Panc1 (cell line): ENCODE measurements at regions not wholly inside any gene's neighbourhood (a gene's known extent, or its start where the extent isn't known, plus 50 kb on each side); places are given as distances from the start of the nearest gene placed in this dataset.

Experiments used
- ATAC-seq: fragments of 200-7000 bp; cut with Tn5 transposase; 2 replicates; pipeline ENCODE4 v1.9.1; 2020; ENCODE audit warnings: mild to moderate bottlenecking, moderate library complexity
- BruUV-seq: library from RNA; stranded (reverse); fragments of 400-500 nt; replicated peaks from 2 replicates; lab custom pipeline; 2021; lab: Mats Ljungman, UMichigan
- CTCF ChIA-PET: fragments of 300-600 bp; sonication (Branson Sonifier 250); formaldehyde crosslinking; loops from one replicate; lab custom pipeline; 2022; ENCODE audit warnings: antibody characterized with exemption; lab: Charles Lee
- POLR2A ChIA-PET: fragments of 300-600 bp; sonication (Branson Sonifier 250); formaldehyde crosslinking; loops from one replicate; lab custom pipeline; 2022; ENCODE audit warnings: antibody characterized with exemption; lab: Charles Lee
- DNase-seq: peaks from one replicate; pipeline ENCODE4 v3.0.0-alpha.2; 2010; ENCODE audit warnings: low read depth, low spot score
- H3K27ac ChIP-seq: 2 replicates; pipeline ENCODE4 v1.5.1; 2011; ENCODE audit warnings: mild to moderate bottlenecking, low read length, inconsistent platforms
- H3K27me3 ChIP-seq: fragments of 200-500 bp; sonication (Bioruptor generic); 2 replicates; pipeline ENCODE4 v1.6.0; 2014; ENCODE audit warnings: low read length, inconsistent platforms; ENCODE audit not compliant: control insufficient read depth, insufficient read depth
- H3K36me3 ChIP-seq: fragments of 200-500 bp; sonication (Bioruptor generic); 2 replicates; pipeline ENCODE4 v1.5.1; 2014; ENCODE audit warnings: inconsistent platforms, mild to moderate bottlenecking, low read length, moderate library complexity; ENCODE audit not compliant: control insufficient read depth, insufficient read depth
- H3K4me1 ChIP-seq: 2 replicates; pipeline ENCODE4 v1.5.1; 2011; ENCODE audit warnings: inconsistent platforms, mild to moderate bottlenecking, low read length, moderate library complexity; ENCODE audit not compliant: control insufficient read depth, insufficient read depth
- H3K4me3 ChIP-seq, 2 experiments: 2 replicates each; pipeline ENCODE4 v1.5.1; 2011 to 2012; ENCODE audit warnings: low read depth in 2 of 2, low read length in 2 of 2, mild to moderate bottlenecking in 2 of 2, inconsistent platforms in 1 of 2, moderate library complexity in 1 of 2
- H3K9me3 ChIP-seq: fragments of 200-500 bp; sonication (Bioruptor generic); 2 replicates; pipeline ENCODE4 v1.5.1; 2014; ENCODE audit warnings: low read depth, mild to moderate bottlenecking, inconsistent platforms, low read length, moderate library complexity; ENCODE audit not compliant: control insufficient read depth, insufficient read depth
- POLR2AphosphoS5 ChIP-seq: IDR thresholded peaks from 2 replicates; pipeline ENCODE4 v1.6.1; 2012; ENCODE audit warnings: mild to moderate bottlenecking, low read depth, low read length, moderate library complexity
- SIN3A ChIP-seq: IDR thresholded peaks from 2 replicates; pipeline ENCODE4 v1.6.1; 2012; ENCODE audit warnings: low read depth, mild to moderate bottlenecking, low read length, moderate library complexity, borderline replicate concordance; ENCODE audit not compliant: insufficient read depth
- TCF7L2 ChIP-seq: IDR thresholded peaks from 2 replicates; pipeline ENCODE4 v1.6.1; 2011; ENCODE audit warnings: mild to moderate bottlenecking, low read depth, low read length, inconsistent platforms
- in situ Hi-C: cut with HindIII; loops from 2 replicates; pipeline ENCODE4 v1.10.0; 2016; ENCODE audit warnings: low sequenced_read_pairs, low pct_unique_long_range_greater_than_20kb
- intact Hi-C: fragments of 100-400 bp; cut with micrococcal nuclease; formaldehyde crosslinking; loops from one replicate; pipeline ENCODE4 v1.10.0; 2022; ENCODE audit not compliant: unreplicated experiment
- TF ChIP-seq, protein P1 (sequence below): fragments of 450-650 bp; IDR thresholded peaks from 2 replicates; pipeline ENCODE4 v1.5.1; 2017; ENCODE audit warnings: mild to moderate bottlenecking
- TF ChIP-seq, protein P2 (sequence below), 2 experiments: IDR thresholded peaks; 2 replicates each; pipeline ENCODE4 v1.6.1; 2011 to 2012; ENCODE audit warnings: low read depth in 2 of 2, control low read depth in 1 of 2, low read length in 1 of 2, mild to moderate bottlenecking in 1 of 2, moderate library complexity in 1 of 2; ENCODE audit not compliant: insufficient read depth in 1 of 2

DNA sequence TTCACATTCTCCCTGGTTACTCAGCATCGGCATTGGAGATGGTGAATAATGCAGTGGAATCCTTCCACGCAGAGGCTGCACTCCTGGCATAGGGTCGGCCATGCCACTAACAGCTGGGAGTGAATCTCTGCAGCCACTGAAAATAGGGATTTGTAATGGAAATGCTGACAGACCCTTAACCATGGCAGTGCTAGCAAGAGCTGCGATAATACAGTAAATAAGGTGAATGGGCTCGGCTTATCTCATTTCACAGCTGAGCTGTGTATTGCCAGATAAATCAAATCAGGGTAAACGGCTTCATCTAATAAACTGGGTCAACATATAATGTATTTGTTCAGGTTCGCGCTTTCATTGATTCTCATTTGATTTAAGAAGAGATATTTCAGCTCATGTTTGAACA, 156.8 kb downstream of the SLC35B3 start:
- Histone ChIP-seq H3K9me3 (no peaks in the 10 kb centered on the region), H3K27ac (no peak overlapping the region), H3K4me3 (no peak overlapping the region), H3K27me3 (no peaks in the 10 kb centered on the region; the same call in 1 of the 2 replicates), H3K36me3 (no peaks in the 10 kb centered on the region), H3K4me1 (no peaks in the 10 kb centered on the region)
- intact Hi-C loops (no loop called here), in situ Hi-C loops (no loop called here)
- ChIA-PET CTCF (no interaction called here), POLR2A (no interaction called here)
- TF ChIP-seq, protein P1, sequence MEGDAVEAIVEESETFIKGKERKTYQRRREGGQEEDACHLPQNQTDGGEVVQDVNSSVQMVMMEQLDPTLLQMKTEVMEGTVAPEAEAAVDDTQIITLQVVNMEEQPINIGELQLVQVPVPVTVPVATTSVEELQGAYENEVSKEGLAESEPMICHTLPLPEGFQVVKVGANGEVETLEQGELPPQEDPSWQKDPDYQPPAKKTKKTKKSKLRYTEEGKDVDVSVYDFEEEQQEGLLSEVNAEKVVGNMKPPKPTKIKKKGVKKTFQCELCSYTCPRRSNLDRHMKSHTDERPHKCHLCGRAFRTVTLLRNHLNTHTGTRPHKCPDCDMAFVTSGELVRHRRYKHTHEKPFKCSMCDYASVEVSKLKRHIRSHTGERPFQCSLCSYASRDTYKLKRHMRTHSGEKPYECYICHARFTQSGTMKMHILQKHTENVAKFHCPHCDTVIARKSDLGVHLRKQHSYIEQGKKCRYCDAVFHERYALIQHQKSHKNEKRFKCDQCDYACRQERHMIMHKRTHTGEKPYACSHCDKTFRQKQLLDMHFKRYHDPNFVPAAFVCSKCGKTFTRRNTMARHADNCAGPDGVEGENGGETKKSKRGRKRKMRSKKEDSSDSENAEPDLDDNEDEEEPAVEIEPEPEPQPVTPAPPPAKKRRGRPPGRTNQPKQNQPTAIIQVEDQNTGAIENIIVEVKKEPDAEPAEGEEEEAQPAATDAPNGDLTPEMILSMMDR = no peak
- TF ChIP-seq TCF7L2 (no peak), SIN3A (no peak), POLR2AphosphoS5 (no peak)
- TF ChIP-seq, protein P2, sequence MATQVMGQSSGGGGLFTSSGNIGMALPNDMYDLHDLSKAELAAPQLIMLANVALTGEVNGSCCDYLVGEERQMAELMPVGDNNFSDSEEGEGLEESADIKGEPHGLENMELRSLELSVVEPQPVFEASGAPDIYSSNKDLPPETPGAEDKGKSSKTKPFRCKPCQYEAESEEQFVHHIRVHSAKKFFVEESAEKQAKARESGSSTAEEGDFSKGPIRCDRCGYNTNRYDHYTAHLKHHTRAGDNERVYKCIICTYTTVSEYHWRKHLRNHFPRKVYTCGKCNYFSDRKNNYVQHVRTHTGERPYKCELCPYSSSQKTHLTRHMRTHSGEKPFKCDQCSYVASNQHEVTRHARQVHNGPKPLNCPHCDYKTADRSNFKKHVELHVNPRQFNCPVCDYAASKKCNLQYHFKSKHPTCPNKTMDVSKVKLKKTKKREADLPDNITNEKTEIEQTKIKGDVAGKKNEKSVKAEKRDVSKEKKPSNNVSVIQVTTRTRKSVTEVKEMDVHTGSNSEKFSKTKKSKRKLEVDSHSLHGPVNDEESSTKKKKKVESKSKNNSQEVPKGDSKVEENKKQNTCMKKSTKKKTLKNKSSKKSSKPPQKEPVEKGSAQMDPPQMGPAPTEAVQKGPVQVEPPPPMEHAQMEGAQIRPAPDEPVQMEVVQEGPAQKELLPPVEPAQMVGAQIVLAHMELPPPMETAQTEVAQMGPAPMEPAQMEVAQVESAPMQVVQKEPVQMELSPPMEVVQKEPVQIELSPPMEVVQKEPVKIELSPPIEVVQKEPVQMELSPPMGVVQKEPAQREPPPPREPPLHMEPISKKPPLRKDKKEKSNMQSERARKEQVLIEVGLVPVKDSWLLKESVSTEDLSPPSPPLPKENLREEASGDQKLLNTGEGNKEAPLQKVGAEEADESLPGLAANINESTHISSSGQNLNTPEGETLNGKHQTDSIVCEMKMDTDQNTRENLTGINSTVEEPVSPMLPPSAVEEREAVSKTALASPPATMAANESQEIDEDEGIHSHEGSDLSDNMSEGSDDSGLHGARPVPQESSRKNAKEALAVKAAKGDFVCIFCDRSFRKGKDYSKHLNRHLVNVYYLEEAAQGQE (IDR thresholded peaks at IDR 0.05; ENCODE audit: insufficient read depth in 1 of 2, low read depth in 2 of 2, low read length in 1 of 2) = no peak
- BruUV-seq = no TSS peak
- DNase-seq = no peak
- ATAC-seq = no peak

DNA sequence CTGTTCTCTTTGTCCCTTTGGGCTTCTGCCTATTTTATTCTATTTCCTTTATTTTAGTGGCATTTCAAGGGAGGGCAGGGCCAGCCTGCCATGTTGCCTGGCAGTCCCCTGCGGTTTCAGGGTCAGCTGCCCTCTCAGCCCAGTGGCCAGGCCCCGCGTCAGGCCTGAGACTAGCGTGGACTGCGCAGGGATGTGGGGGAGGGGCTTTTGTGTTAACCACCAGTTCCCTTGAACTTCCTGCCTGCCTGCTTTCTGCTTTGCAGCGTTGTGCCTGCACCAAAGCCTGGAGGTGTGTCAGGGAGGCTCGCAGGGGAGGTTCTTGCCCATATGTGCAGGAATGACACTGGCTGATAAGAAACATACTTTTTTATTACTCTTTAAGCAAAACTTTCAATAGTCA, 157.6 kb downstream of the SLC35B3 start:
- Histone ChIP-seq H3K4me3 (no peak overlapping the region), H3K27me3 (no peaks in the 10 kb centered on the region; the same call in 1 of the 2 replicates), H3K9me3 (no peaks in the 10 kb centered on the region), H3K27ac (no peak overlapping the region), H3K4me1 (no peaks in the 10 kb centered on the region), H3K36me3 (no peaks in the 10 kb centered on the region)
- CTCF ChIA-PET = no interaction called here
- BruUV-seq = no TSS peak
- in situ Hi-C loops = no loop called here
- intact Hi-C loops = no loop called here
- POLR2A ChIA-PET = no interaction called here
- ATAC-seq = no peak
- TF ChIP-seq TCF7L2 (no peak), POLR2AphosphoS5 (no peak), SIN3A (no peak)
- TF ChIP-seq, protein P1 = no peak
- TF ChIP-seq, protein P2 (IDR thresholded peaks at IDR 0.05; ENCODE audit: insufficient read depth in 1 of 2, low read depth in 2 of 2, low read length in 1 of 2) = no peak
- DNase-seq = no peak
